ENCODE measurements at regions not wholly inside any gene's neighbourhood (a gene's known extent, or its start where the extent isn't known, plus 50 kb on each side); places are given as distances from the start of the nearest gene placed in this dataset.

- TF ChIP-seq NFYB (CRISPR knock-in tag; IDR thresholded peaks at IDR 0.05) = no peak
- no peak for TF ChIP-seq MATR3 (CRISPR knock-in tag; IDR thresholded peaks at IDR 0.05)
- no peak for TF ChIP-seq GATA4 (IDR thresholded peaks at IDR 0.05; ENCODE audit: borderline replicate concordance, low read depth)
- TF ChIP-seq ZNF678 (CRISPR knock-in tag; IDR thresholded peaks at IDR 0.05) = no peak
- TF ChIP-seq KMT2B (CRISPR knock-in tag; IDR thresholded peaks at IDR 0.05) = no peak
- no peak for TF ChIP-seq STAT6 (CRISPR knock-in tag; IDR thresholded peaks at IDR 0.05; ENCODE audit: borderline replicate concordance)
- no peak for TF ChIP-seq TMF1 (CRISPR knock-in tag; IDR thresholded peaks at IDR 0.05; ENCODE audit: low read depth)
Measured at GRCh38 chrX:40168480-40169011, 70.8 kb upstream of the BCOR start (continued).

GRCh38 chrX:40167850-40168479 lies 70.2 kb upstream of the BCOR start:
- intact Hi-C loops (cut with micrococcal nuclease; ENCODE audit: unreplicated experiment) (no loop called here), in situ Hi-C loops (cut with HindIII; ENCODE audit: extremely low pct_ligation_motif_present, low pct_unique_long_range_greater_than_20kb) (no loop called here)
- ChIA-PET CTCF (ENCODE audit: low intra/inter-chr PET ratio, low total read pairs) (no interaction called here), POLR2A (interaction anchor here (1.6 to 2.7 kb wide), 4 partner anchors 9 to 59 kb away, joined by 5 to 22 read pairs (median 10); no protein-coding TSS in a partner anchor)
- no TSS peak for BruUV-seq (replicated peaks)
- no peak overlapping the region for H3K4me2 ChIP-seq (ENCODE audit: low read depth, low read length)
- H4K20me1 ChIP-seq (ENCODE audit: insufficient read depth, low read length) = no peaks in the 10 kb centered on the region
- H3K27ac ChIP-seq (ENCODE audit: extremely low read length, insufficient read depth, low read length) = peak overlapping the region; percentile 40
- no peak overlapping the region for H2AFZ ChIP-seq (ENCODE audit: low read length)
- no peak for ATAC-seq
- H3K4me3 ChIP-seq (replicated peaks in 1 of 3; ENCODE audit: insufficient read depth in 1 of 3, low read depth in 2 of 3, low read length in 3 of 3) = no peak overlapping the region
- no peak for DNase-seq (ENCODE audit: low spot score)
- H3K27me3 ChIP-seq (ENCODE audit: control insufficient read depth in 1 of 2, insufficient read depth in 2 of 2, low read length in 2 of 2) = no peaks in the 10 kb centered on the region
- WGBS (ENCODE audit: low lambda C conversion rate) = 97% methylated on average over 19 of the region's 46 CpGs
- no peak overlapping the region for H3K9ac ChIP-seq (ENCODE audit: insufficient read depth, low read depth, low read length)
- no peaks in the 10 kb centered on the region for H3K9me3 ChIP-seq (ENCODE audit: low read length)
- peaks cover 83% of the 10 kb centered on the region for H3K4me1 ChIP-seq (ENCODE audit: insufficient read depth, low read length)
- no peaks in the 10 kb centered on the region for H3K36me3 ChIP-seq (replicated peaks in 1 of 2; ENCODE audit: control insufficient read depth in 1 of 2, insufficient read depth in 2 of 2, low read length in 2 of 2)
- H3K79me2 ChIP-seq (ENCODE audit: insufficient read depth, low read length) = peaks cover 7% of the 10 kb centered on the region
- no peak for FAIRE-seq
- peak; percentile 49; the same call in 1 of the 2 replicates for TF ChIP-seq ZNF281 (CRISPR knock-in tag; IDR thresholded peaks at IDR 0.05; ENCODE audit: borderline replicate concordance)
- TF ChIP-seq PHF21A (CRISPR knock-in tag; IDR thresholded peaks at IDR 0.05) = no peak
- TF ChIP-seq IKZF4 (CRISPR knock-in tag; IDR thresholded peaks at IDR 0.05; ENCODE audit: borderline replicate concordance, low read depth, not compliant biosample characterization) = no peak
- TF ChIP-seq SCMH1 (CRISPR knock-in tag; IDR thresholded peaks at IDR 0.05; ENCODE audit: borderline replicate concordance) = no peak
- TF ChIP-seq DZIP1 (CRISPR knock-in tag; IDR thresholded peaks at IDR 0.05) = no peak
- TF ChIP-seq ATF3 (CRISPR knock-in tag; IDR thresholded peaks at IDR 0.05) = no peak
- no peak for TF ChIP-seq TP53 (CRISPR knock-in tag; conservative IDR thresholded peaks at IDR 0.05)

Data from HepG2 (cell line).